ENCODE measurements at regions not wholly inside any gene's neighbourhood (a gene's known extent, or its start where the extent isn't known, plus 50 kb on each side); places are given as distances from the start of the nearest gene placed in this dataset.

- TF ChIP-seq CTCF (conservative IDR thresholded peaks at IDR 0.05) (no peak), EZH2 (IDR thresholded peaks at IDR 0.05; ENCODE audit: low read depth) (no peak)
Measured at GRCh38 chr17:79154446-79154845, 79.8 kb downstream of the ENGASE start.
